ENCODE measurements at regions not wholly inside any gene's neighbourhood (a gene's known extent, or its start where the extent isn't known, plus 50 kb on each side); places are given as distances from the start of the nearest gene placed in this dataset.

- TF ChIP-seq CTCF (IDR thresholded peaks at IDR 0.05; ENCODE audit: control extremely low read depth, extremely low read depth, low read depth, missing control alignments) = no peak
- DNase-seq (ENCODE audit: extremely low spot score) = no peak
- ChIA-PET CTCF (interaction anchor here (2.1 kb wide), 1 partner anchor 13 kb away, joined by 5 read pairs; no protein-coding TSS in a partner anchor), POLR2A (no interaction called here)
These were observed 127.2 kb upstream of the SMIM21 start for GRCh38 chr18:75554644-75555185.

DNA sequence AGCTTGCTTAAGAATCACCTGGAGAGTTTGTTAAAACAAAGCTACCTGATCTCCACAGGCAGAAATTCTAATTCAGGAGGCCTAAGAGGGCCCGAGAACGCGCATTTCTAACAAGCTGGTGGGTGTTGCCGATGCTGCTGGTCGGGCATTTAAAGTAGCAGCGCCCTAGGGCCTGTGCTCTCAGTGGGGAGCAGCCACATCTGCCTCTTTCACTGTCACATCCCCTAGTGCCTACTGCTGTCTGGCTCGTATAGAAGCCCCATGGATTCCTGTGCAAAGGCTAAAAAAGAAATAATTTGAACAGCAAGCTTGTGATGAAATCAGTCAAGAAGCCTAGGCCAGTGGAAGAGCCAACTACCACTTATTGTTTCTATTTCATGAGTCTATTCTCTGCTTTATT lies 126.7 kb upstream of the SMIM21 start:
- ChIA-PET POLR2A (no interaction called here), CTCF (interaction anchor here (0.8 kb wide), 1 partner anchor 12 kb away, joined by 3 read pairs; no protein-coding TSS in a partner anchor)
- no peak for TF ChIP-seq CTCF (IDR thresholded peaks at IDR 0.05; ENCODE audit: control extremely low read depth, extremely low read depth, low read depth, missing control alignments)
- DNase-seq (ENCODE audit: extremely low spot score) = no peak

DNA sequence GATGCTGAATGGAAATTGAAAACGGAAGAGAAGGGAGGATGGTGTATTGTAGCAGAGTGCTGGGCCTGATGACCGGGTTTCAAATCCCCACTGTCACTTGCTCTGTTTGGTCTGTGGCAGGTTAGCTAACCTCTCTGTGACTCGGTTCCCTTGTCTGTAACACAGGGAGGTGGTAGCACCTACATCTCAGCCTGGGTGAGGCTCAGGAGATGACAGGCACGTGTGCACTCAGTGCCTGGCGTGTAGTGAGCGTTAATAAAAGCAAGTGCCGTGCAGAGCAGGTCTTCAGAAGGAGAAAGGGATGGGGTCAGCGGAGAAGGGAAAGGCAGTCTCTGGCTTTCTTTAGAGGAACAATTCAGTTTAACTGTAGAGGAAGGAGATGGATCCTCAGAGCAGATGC lies 125.5 kb upstream of the SMIM21 start:
- DNase-seq (ENCODE audit: extremely low spot score) = no peak
- POLR2A ChIA-PET = no interaction called here
- CTCF ChIA-PET = no interaction called here
- TF ChIP-seq CTCF (IDR thresholded peaks at IDR 0.05; ENCODE audit: control extremely low read depth, extremely low read depth, low read depth, missing control alignments) = no peak

- POLR2A ChIA-PET = no interaction called here
- CTCF ChIA-PET = no interaction called here
- no peak for TF ChIP-seq CTCF (IDR thresholded peaks at IDR 0.05; ENCODE audit: control extremely low read depth, extremely low read depth, low read depth, missing control alignments)
- DNase-seq (ENCODE audit: extremely low spot score) = no peak
These were observed 123.6 kb upstream of the SMIM21 start for GRCh38 chr18:75551071-75551470.

DNA sequence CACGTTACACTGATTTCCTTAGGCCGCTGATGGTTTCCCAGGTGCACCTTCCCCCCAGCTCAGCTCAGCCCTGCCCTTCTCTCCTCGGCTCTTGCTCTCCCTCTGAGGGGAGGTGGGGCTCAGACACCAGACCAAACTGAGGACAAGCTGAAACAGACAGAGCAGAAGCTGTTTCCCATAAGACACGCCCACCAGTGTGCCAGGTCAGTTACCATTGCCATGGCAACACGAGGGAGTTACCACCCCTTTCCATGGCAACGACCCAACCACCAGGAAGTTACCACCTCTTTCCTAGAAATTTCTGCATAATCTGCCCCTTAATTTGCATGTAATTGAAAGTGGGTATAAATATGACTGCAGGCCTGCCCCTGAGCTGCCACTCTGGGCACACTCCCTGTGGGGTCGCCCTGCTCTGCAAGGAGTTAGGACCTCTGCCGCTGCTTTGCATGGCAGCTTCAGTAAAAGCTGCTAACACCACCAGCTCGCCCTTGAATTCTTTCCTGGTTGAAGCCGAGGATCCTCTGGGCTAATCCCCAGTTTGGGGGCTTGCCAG lies 120.9 kb upstream of the SMIM21 start:
- CTCF ChIA-PET = interaction anchor here (0.6 to 0.9 kb wide), 2 partner anchors 106 to 180 kb away, joined by 3 read pairs; no protein-coding TSS in a partner anchor
- no peak for TF ChIP-seq CTCF (IDR thresholded peaks at IDR 0.05; ENCODE audit: control extremely low read depth, extremely low read depth, low read depth, missing control alignments)
- POLR2A ChIA-PET = no interaction called here
- no peak for DNase-seq (ENCODE audit: extremely low spot score)

DNA sequence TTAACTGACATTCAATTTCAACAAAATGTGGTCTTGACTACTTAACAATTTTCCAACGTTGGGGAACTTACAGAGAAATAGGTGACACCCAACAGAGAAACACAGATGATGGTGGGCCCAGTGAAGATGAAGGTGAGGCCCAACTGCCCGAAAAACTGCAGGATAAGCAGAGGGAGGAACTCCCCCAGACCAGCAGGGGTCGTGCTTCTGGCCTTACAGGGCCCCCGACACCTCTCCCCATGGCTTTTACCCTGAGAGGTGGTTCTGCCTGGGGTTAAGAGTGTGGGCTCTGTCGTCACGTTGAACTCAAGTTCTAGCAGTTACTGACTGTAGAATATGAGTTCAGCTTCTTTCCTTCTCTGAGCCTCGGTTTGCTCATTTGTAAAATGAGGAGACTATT lies 119.5 kb upstream of the SMIM21 start:
- TF ChIP-seq CTCF (IDR thresholded peaks at IDR 0.05; ENCODE audit: control extremely low read depth, extremely low read depth, low read depth, missing control alignments) = no peak
- no peak for DNase-seq (ENCODE audit: extremely low spot score)
- POLR2A ChIA-PET = no interaction called here
- CTCF ChIA-PET = no interaction called here
